Stimulated activated effector memory CD8-positive, alpha-beta T cell treated with anti-CD3 and anti-CD28 coated beads, Interleukin-12 subunit alpha, Interleukin-12 subunit beta, amount 100 ng/mL, for 72 hours (primary cell): ENCODE measurements at regions not wholly inside any gene's neighbourhood (a gene's known extent, or its start where the extent isn't known, plus 50 kb on each side); places are given as distances from the start of the nearest gene placed in this dataset.

Experiments
- ATAC-seq: fragments of 150-1000 bp; cut with Tn5 transposase; 2 replicates; pipeline ENCODE4 v1.10.0; 2021
- DNase-seq, 2 donors: peaks; one replicate each; pipeline ENCODE4 v3.0.0; 2021 to 2022; ENCODE audit warnings: low spot score in 2 of 2
- H3K27ac Mint-ChIP-seq: one replicate; pipeline ENCODE4 v1.8.0; 2022; ENCODE audit warnings: mild to moderate bottlenecking, mixed read lengths
- H3K36me3 Mint-ChIP-seq: one replicate; pipeline ENCODE4 v1.8.0; 2022; ENCODE audit warnings: mild to moderate bottlenecking, mixed read lengths
- H3K4me1 Mint-ChIP-seq: one replicate; pipeline ENCODE4 v1.8.0; 2022; ENCODE audit warnings: mixed read lengths
- H3K4me3 Mint-ChIP-seq: one replicate; pipeline ENCODE4 v1.8.0; 2022; ENCODE audit warnings: mild to moderate bottlenecking, mixed read lengths
- H3K9me3 Mint-ChIP-seq: one replicate; pipeline ENCODE4 v1.8.0; 2022; ENCODE audit warnings: mixed read lengths

DNA sequence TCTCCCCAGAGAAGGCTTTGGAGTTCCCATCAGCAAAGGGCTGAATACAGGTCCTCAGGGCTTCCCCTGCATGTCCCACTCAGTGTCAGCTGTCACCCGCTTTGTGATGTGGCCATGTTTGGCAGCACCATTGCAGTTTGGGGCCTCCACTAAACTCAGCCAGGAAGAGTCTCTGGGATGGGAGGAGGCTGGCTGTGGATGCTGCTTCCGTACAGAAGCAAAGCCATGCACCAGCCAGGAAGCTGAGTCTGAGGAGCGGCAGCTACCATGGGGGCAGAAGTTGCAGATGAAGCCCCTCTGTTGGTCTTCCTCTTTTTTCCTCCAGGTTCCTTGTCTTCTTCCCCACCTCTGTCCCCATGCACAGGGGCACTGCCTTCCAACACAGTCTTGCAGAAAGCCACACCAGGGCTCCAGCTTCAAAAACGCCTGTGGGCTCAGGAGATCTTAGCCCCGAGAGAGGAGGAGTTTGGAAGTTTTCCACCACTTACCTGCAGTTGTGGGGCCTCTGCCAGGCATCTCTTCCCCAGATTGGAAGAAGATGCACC lies 416.8 kb downstream of the NPHP4 start:
- H3K27ac Mint-ChIP-seq, result no peak overlapping the region
- H3K4me3 Mint-ChIP-seq, result no peak overlapping the region
- DNase-seq (no peak), ATAC-seq (no peak)
- no peaks in the 10 kb centered on the region for H3K36me3 Mint-ChIP-seq
- H3K9me3 Mint-ChIP-seq, result peaks cover 3% of the 10 kb centered on the region
- peaks cover 7% of the 10 kb centered on the region for H3K4me1 Mint-ChIP-seq

DNA sequence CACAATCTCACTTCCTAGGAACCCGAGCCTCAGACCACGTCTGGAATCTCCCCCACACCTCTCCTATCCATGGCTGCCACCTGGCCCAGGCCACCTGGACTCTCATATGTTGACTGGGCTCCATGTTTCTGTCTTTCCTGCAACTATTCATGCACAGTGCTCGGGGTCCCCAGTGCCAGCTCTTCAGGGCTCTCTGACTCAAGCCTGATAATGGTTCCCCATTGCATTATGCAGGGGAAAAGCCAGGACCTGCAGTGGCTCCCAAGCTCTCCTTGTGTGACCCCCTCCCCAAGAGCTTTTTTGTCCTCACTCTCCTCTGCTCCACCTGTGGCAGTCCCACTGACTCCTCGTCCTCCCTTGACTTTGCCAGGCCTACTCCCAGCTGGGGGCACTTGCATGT lies 417.6 kb downstream of the NPHP4 start:
- H3K4me1 Mint-ChIP-seq, result peaks cover 7% of the 10 kb centered on the region
- no peaks in the 10 kb centered on the region for H3K36me3 Mint-ChIP-seq
- DNase-seq, result peak in 1 of 2 donors; percentile 18
- peak; percentile 32 for ATAC-seq
- H3K9me3 Mint-ChIP-seq, result peaks cover 6% of the 10 kb centered on the region
- no peak overlapping the region for H3K4me3 Mint-ChIP-seq
- H3K27ac Mint-ChIP-seq, result no peak overlapping the region

DNA sequence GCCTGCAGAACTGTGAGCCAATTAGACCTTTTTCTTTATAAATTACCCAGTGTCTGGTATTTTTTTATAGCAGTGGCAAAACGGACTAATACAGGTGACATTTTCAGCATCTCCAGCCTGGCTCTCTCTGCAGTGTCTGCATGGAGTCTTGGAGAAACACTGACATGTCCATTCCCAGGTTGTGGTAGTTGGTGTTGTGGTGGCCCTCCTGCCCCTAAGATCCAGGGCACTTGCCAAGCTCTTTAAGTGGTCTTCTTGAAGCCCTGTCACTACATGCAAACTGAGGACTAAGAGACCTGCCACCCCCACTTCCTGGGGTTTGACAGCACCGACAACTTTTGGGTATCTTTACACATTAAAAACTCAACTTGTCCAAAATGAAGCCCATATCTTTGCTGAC lies 419.4 kb downstream of the NPHP4 start:
- Mint-ChIP-seq H3K4me1 (peaks cover 7% of the 10 kb centered on the region), H3K9me3 (peaks cover 12% of the 10 kb centered on the region), H3K27ac (no peak overlapping the region), H3K36me3 (no peaks in the 10 kb centered on the region), H3K4me3 (no peak overlapping the region)
- DNase-seq, result peak in 1 of 2 donors; percentile 13
- no peak for ATAC-seq

GRCh38 chr1:5571861-5572401 lies 420.3 kb downstream of the NPHP4 start:
- peaks cover 7% of the 10 kb centered on the region for H3K4me1 Mint-ChIP-seq
- H3K4me3 Mint-ChIP-seq, result no peak overlapping the region
- peaks cover 12% of the 10 kb centered on the region for H3K9me3 Mint-ChIP-seq
- ATAC-seq (no peak), DNase-seq (peak in 1 of 2 donors; percentile 25)
- H3K27ac Mint-ChIP-seq, result no peak overlapping the region
- H3K36me3 Mint-ChIP-seq, result no peaks in the 10 kb centered on the region

- Mint-ChIP-seq H3K27ac (no peak overlapping the region), H3K36me3 (no peaks in the 10 kb centered on the region), H3K4me1 (peaks cover 7% of the 10 kb centered on the region), H3K9me3 (peaks cover 12% of the 10 kb centered on the region), H3K4me3 (no peak overlapping the region)
- DNase-seq (no peak), ATAC-seq (no peak)
These were observed 420.8 kb downstream of the NPHP4 start for GRCh38 chr1:5571438-5571837.

GRCh38 chr1:5570931-5571330 lies 421.3 kb downstream of the NPHP4 start:
- H3K27ac Mint-ChIP-seq, result no peak overlapping the region
- no peak overlapping the region for H3K4me3 Mint-ChIP-seq
- H3K4me1 Mint-ChIP-seq, result peaks cover 7% of the 10 kb centered on the region
- no peak for ATAC-seq
- peaks cover 12% of the 10 kb centered on the region for H3K9me3 Mint-ChIP-seq
- DNase-seq, result no peak
- H3K36me3 Mint-ChIP-seq, result no peaks in the 10 kb centered on the region

DNA sequence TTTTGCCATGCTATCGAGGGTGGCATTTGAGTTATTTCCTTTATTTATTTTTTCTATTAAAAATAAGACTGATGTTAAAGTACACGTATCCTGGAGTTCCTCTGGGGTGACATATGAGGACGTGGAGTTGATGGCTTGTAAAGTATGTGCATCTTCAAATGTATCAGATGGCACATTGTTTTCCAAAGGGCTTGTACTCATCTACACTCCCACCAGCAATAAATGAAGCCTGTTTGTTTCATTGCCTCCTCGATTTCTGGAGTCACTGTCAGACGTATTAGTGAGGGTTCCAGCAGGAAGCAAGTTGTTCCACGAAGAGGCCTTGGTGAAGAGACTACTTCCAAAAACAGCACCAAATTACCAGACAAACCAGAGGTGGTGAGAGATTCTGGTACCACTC lies 423.9 kb downstream of the NPHP4 start:
- peaks cover 12% of the 10 kb centered on the region for H3K9me3 Mint-ChIP-seq
- no peak overlapping the region for H3K4me3 Mint-ChIP-seq
- H3K4me1 Mint-ChIP-seq, result no peaks in the 10 kb centered on the region
- ATAC-seq (no peak), DNase-seq (peak in 1 of 2 donors; percentile 20)
- H3K36me3 Mint-ChIP-seq, result no peaks in the 10 kb centered on the region
- H3K27ac Mint-ChIP-seq, result no peak overlapping the region

DNA sequence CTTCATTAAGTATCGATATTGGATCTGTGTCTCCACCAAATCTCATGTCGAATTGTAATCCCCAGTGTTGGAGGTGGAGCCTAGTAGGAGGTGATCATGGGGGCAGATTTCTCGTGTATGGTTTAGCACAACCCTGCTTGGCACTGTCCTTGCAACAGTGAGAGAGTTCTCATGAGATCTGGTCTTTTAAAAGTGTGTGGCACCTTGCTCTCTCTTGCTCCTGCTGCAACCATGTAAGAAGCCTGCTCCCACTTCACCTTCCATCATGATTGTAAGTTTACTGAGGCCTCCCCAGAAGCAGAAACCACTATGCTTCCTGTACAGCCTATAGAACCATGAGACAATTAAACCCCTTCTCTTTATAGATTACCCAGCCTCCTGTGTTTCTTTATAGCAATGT lies 424.4 kb downstream of the NPHP4 start:
- no peak for DNase-seq
- H3K4me1 Mint-ChIP-seq, result no peaks in the 10 kb centered on the region
- no peaks in the 10 kb centered on the region for H3K36me3 Mint-ChIP-seq
- no peak overlapping the region for H3K27ac Mint-ChIP-seq
- H3K9me3 Mint-ChIP-seq, result peaks cover 12% of the 10 kb centered on the region
- no peak overlapping the region for H3K4me3 Mint-ChIP-seq
- ATAC-seq, result no peak

- H3K36me3 Mint-ChIP-seq, result no peaks in the 10 kb centered on the region
These were observed 425.3 kb downstream of the NPHP4 start for GRCh38 chr1:5566924-5567323.

GRCh38 chr1:5565281-5566125 lies 426.7 kb downstream of the NPHP4 start:
- Mint-ChIP-seq H3K4me3 (no peak overlapping the region), H3K36me3 (no peaks in the 10 kb centered on the region), H3K27ac (no peak overlapping the region), H3K9me3 (peaks cover 9% of the 10 kb centered on the region), H3K4me1 (no peaks in the 10 kb centered on the region)
- DNase-seq, result peak in 1 of 2 donors; percentile 29
- no peak for ATAC-seq

More at GRCh38 chr1:5566924-5567323, 425.3 kb downstream of the NPHP4 start:
- Mint-ChIP-seq H3K27ac (no peak overlapping the region), H3K4me1 (no peaks in the 10 kb centered on the region), H3K9me3 (peaks cover 12% of the 10 kb centered on the region), H3K4me3 (no peak overlapping the region)
- no peak for ATAC-seq
- peak in 1 of 2 donors; percentile 41 for DNase-seq

- Mint-ChIP-seq H3K27ac (no peak overlapping the region), H3K4me3 (no peak overlapping the region), H3K9me3 (peaks cover 6% of the 10 kb centered on the region), H3K36me3 (no peaks in the 10 kb centered on the region), H3K4me1 (no peaks in the 10 kb centered on the region)
- no peak for ATAC-seq
- DNase-seq, result peak in 1 of 2 donors; percentile 29
These were observed 427.5 kb downstream of the NPHP4 start for GRCh38 chr1:5564578-5565257.

GRCh38 chr1:5563861-5564577 lies 428.2 kb downstream of the NPHP4 start:
- Mint-ChIP-seq H3K4me1 (no peaks in the 10 kb centered on the region), H3K36me3 (no peaks in the 10 kb centered on the region), H3K27ac (no peak overlapping the region), H3K4me3 (no peak overlapping the region), H3K9me3 (peaks cover under 1% of the 10 kb centered on the region)
- DNase-seq (peak in 1 of 2 donors; percentile 33), ATAC-seq (no peak)

- H3K4me1 Mint-ChIP-seq, result no peaks in the 10 kb centered on the region
- H3K9me3 Mint-ChIP-seq, result peaks cover 6% of the 10 kb centered on the region
These were observed 429.5 kb downstream of the NPHP4 start for GRCh38 chr1:5562769-5563168.

DNA sequence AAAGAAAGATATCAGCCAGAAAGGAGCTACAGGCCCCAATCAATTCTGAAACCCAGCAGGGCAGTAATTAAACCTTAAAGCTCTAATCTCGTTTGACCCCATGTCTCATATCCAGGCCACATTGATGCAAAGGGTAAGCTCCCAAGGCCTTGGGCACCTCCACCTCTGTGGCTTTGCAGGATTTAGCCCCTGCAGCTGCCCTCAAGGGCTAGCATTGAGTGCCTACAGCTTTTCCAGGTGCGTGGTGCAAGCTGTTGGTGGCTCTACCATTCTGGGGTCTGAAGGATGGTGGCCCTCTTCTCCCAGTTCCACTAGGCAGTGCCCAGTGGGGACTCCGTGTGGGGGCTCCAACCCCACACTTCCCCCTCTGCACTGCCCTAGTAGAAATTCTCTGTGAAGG lies 429.9 kb downstream of the NPHP4 start:
- Mint-ChIP-seq H3K9me3 (peaks cover 6% of the 10 kb centered on the region), H3K36me3 (no peaks in the 10 kb centered on the region), H3K4me3 (no peak overlapping the region), H3K4me1 (no peaks in the 10 kb centered on the region), H3K27ac (no peak overlapping the region)
- ATAC-seq, result no peak
- DNase-seq, result peak in 1 of 2 donors; percentile 35

More at GRCh38 chr1:5562769-5563168, 429.5 kb downstream of the NPHP4 start:
- no peak for ATAC-seq
- H3K4me3 Mint-ChIP-seq, result no peak overlapping the region
- peak in 1 of 2 donors; percentile 7 for DNase-seq
- H3K36me3 Mint-ChIP-seq, result no peaks in the 10 kb centered on the region
- no peak overlapping the region for H3K27ac Mint-ChIP-seq

DNA sequence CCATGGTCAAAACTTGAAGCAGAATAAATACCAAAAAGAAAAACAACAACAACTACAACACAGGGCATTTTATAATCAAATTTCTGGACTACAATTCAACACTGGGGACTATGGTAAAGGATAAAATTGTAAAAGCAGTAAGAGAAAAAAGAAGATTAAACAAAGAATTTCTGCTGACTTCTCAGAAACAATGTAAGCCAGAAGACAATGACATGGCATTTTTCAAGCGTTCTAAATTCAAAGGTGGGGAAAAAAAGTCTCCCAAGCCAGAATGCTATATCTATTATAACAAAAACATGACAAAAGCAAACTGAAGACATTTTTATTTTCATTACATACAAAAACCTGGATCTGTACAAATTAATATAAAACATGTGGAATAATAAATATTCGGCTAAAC lies 433.1 kb downstream of the NPHP4 start:
- Mint-ChIP-seq H3K4me3 (no peak overlapping the region), H3K27ac (no peak overlapping the region), H3K9me3 (peaks cover 6% of the 10 kb centered on the region), H3K36me3 (no peaks in the 10 kb centered on the region), H3K4me1 (no peaks in the 10 kb centered on the region)
- DNase-seq (no peak), ATAC-seq (no peak)
